Upper lobe of left lung (tissue), 6 donors: ENCODE measurements at regions not wholly inside any gene's neighbourhood (a gene's known extent, or its start where the extent isn't known, plus 50 kb on each side); places are given as distances from the start of the nearest gene placed in this dataset.
A peak's percentile ranks its signal among the peaks of the same experiment; 100 is the strongest.

Source experiments
- ATAC-seq, 2 donors: fragments of 200-7000 bp; cut with Tn5 transposase; one replicate each; pipeline ENCODE4 v1.9.1; 2022; ENCODE audit warnings: mild to moderate bottlenecking in 2 of 2, moderate library complexity in 2 of 2; ENCODE audit not compliant: low FRiP score in 2 of 2
- DNase-seq, 2 donors: peaks; one replicate each; pipeline ENCODE4 v3.0.0-alpha.2; 2019 to 2020
- H3K27ac ChIP-seq, 4 donors: fragments of 200-600 bp; sonication (generic); one replicate each; pipeline ENCODE4 v1.5.1; 2016 to 2019
- H3K27me3 ChIP-seq, 4 donors: fragments of 200-600 bp; sonication (generic); one replicate each; pipeline ENCODE4 v1.5.1; 2017 to 2019
- H3K36me3 ChIP-seq, 4 donors: fragments of 200-600 bp; sonication (generic); one replicate each; pipeline ENCODE4 v1.5.1; 2016 to 2019
- H3K4me1 ChIP-seq, 4 donors: fragments of 200-600 bp; sonication (generic); one replicate each; pipeline ENCODE4 v1.5.1; 2018 to 2019
- H3K4me3 ChIP-seq, 4 donors: fragments of 200-600 bp; sonication (generic); one replicate each; pipeline ENCODE4 v1.5.1; 2017 to 2019; ENCODE audit warnings: mild to moderate bottlenecking in 2 of 4, moderate library complexity in 1 of 4
- H3K9me3 ChIP-seq, 4 donors: fragments of 200-600 bp; sonication (generic); one replicate each; pipeline ENCODE4 v1.5.1; 2018 to 2019
- CTCF ChIP-seq, 6 experiments: fragments of 450-650 bp in 4 of 6; fragments of 200-600 bp in 2 of 6; sonication (generic) in 2 of 6; IDR thresholded peaks; one replicate each; pipeline ENCODE4 v1.5.1; 2016 to 2019; ENCODE audit warnings: antibody characterized with exemption in 6 of 6
- EP300 ChIP-seq, 4 donors: sonication (generic); formaldehyde crosslinking; IDR thresholded peaks; one replicate each; pipeline ENCODE4 v1.5.1; 2017; ENCODE audit warnings: antibody characterized with exemption in 4 of 4, control low read depth in 2 of 4
- POLR2A ChIP-seq, 4 donors: fragments of 450-650 bp; IDR thresholded peaks; one replicate each; pipeline ENCODE4 v1.5.1; 2016 to 2017; ENCODE audit warnings: antibody characterized with exemption in 4 of 4, mild to moderate bottlenecking in 2 of 4
- POLR2AphosphoS5 ChIP-seq, 2 donors: sonication (generic); formaldehyde crosslinking; IDR thresholded peaks; one replicate each; pipeline ENCODE4 v1.5.1; 2017; ENCODE audit warnings: antibody characterized with exemption in 2 of 2
- WGBS, 2 donors: methylation state at CpG; one replicate each; pipeline ENCODE4 v1.1.5; 2017 to 2018; 5-methylcytosine and 5-hydroxymethylcytosine counted together
- donor health status: DM: no; HTN: no; CAD: no; lungs with moderate emphysema.
- donor health status: DM: no; HTN: yes; CAD: no; lungs with severe emphysema.

GRCh38 chr15:69720536-69720935 is 267.9 kb downstream of the RPLP1 start:
- peaks cover 7 to 27% (median 19%) of the 10 kb centered on the region in 4 donors for H3K4me1 ChIP-seq
- peak overlapping the region; percentile 39 to 87 (median 66) for H3K27ac ChIP-seq
- H3K9me3 ChIP-seq, result no peaks in the 10 kb centered on the region
- TF ChIP-seq EP300 (IDR thresholded peaks at IDR 0.05) (no peak), POLR2AphosphoS5 (IDR thresholded peaks at IDR 0.05) (no peak), CTCF (IDR thresholded peaks at IDR 0.05) (no peak), POLR2A (IDR thresholded peaks at IDR 0.05) (no peak)
- no peaks in the 10 kb centered on the region for H3K36me3 ChIP-seq
- no peaks in the 10 kb centered on the region for H3K27me3 ChIP-seq
- DNase-seq, result no peak
- ATAC-seq, result no peak
- H3K4me3 ChIP-seq, result no peak overlapping the region
- WGBS, 2 donors, result 78 to 92% methylated on average over 3 of the region's 3 CpGs

- DNase-seq (no peak), ATAC-seq (no peak)
- Histone ChIP-seq H3K4me3 (no peak overlapping the region), H3K27ac (peak overlapping the region in 2 of 4 donors; percentile 40 to 79), H3K9me3 (no peaks in the 10 kb centered on the region), H3K27me3 (no peaks in the 10 kb centered on the region), H3K36me3 (no peaks in the 10 kb centered on the region), H3K4me1 (peaks cover 7 to 27% (median 25%) of the 10 kb centered on the region in 4 donors)
- no peak for TF ChIP-seq EP300 (IDR thresholded peaks at IDR 0.05)
- no peak for TF ChIP-seq CTCF (IDR thresholded peaks at IDR 0.05)
- no peak for TF ChIP-seq POLR2AphosphoS5 (IDR thresholded peaks at IDR 0.05)
- no peak for TF ChIP-seq POLR2A (IDR thresholded peaks at IDR 0.05)
- WGBS, 2 donors, result 70 to 71% methylated on average over 5 of the region's 5 CpGs
These were observed 270.3 kb downstream of the RPLP1 start for GRCh38 chr15:69722924-69723323.

DNA sequence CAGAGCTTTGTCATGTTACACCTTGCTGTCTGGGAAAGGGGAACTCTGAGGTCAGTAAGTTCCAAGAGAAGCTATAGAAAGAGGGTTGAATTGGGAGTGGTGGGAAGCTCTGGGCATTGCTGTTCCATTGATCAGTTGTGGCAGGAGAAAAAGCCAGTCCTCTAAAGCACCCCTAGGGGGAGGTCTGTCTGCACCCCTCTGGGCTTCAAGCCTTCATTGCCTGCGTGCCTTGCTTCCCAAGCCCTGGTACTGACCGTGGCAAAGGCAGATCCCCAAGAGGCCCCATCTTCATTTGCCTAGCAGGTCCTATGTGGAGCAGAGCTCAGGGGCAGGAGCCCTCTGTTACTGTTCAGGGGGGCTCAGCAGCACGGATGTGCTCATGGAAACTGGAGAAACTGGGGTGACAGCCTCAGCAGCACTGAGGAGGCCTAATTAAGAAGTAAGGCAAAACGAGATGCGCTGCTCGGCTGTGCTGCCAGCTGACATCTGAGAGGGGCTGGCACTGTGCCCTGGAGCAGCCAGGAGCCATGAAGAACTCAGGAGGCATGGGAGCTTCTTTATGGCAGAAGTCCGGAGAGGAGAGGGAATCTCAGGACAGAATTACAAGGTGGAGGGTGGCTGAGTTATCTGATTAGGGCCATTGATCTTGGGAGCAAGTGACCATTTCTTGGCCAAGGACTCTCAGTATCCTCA is 270.9 kb downstream of the RPLP1 start:
- no peak for ATAC-seq
- 66 to 72% methylated on average over 7 of the region's 7 CpGs for WGBS, 2 donors
- Histone ChIP-seq H3K4me1 (peaks cover 7 to 27% (median 22%) of the 10 kb centered on the region in 4 donors), H3K4me3 (no peak overlapping the region), H3K36me3 (no peaks in the 10 kb centered on the region), H3K27ac (peak overlapping the region in 2 of 4 donors; percentile 40 to 79), H3K9me3 (no peaks in the 10 kb centered on the region), H3K27me3 (no peaks in the 10 kb centered on the region)
- DNase-seq, result no peak
- TF ChIP-seq POLR2AphosphoS5 (IDR thresholded peaks at IDR 0.05), result no peak
- no peak for TF ChIP-seq POLR2A (IDR thresholded peaks at IDR 0.05)
- TF ChIP-seq EP300 (IDR thresholded peaks at IDR 0.05), result no peak
- no peak for TF ChIP-seq CTCF (IDR thresholded peaks at IDR 0.05)

- Histone ChIP-seq H3K9me3 (no peaks in the 10 kb centered on the region), H3K27ac (peak overlapping the region in 2 of 4 donors; percentile 77 to 82), H3K4me3 (no peak overlapping the region), H3K27me3 (no peaks in the 10 kb centered on the region), H3K36me3 (no peaks in the 10 kb centered on the region), H3K4me1 (peaks cover 7 to 27% (median 19%) of the 10 kb centered on the region in 4 donors)
- DNase-seq (no peak), ATAC-seq (no peak)
- WGBS, 2 donors, result 91 to 95% methylated on average over 3 of the region's 3 CpGs
- TF ChIP-seq POLR2A (IDR thresholded peaks at IDR 0.05), result no peak
- TF ChIP-seq EP300 (IDR thresholded peaks at IDR 0.05), result no peak
- no peak for TF ChIP-seq CTCF (IDR thresholded peaks at IDR 0.05)
- no peak for TF ChIP-seq POLR2AphosphoS5 (IDR thresholded peaks at IDR 0.05)
These were observed 271.7 kb downstream of the RPLP1 start for GRCh38 chr15:69724333-69724732.

GRCh38 chr15:69725275-69725674 is 272.7 kb downstream of the RPLP1 start:
- Histone ChIP-seq H3K27ac (peak overlapping the region; percentile 46 to 82 (median 68)), H3K36me3 (no peaks in the 10 kb centered on the region), H3K9me3 (no peaks in the 10 kb centered on the region), H3K27me3 (no peaks in the 10 kb centered on the region), H3K4me1 (peaks cover 3 to 24% (median 16%) of the 10 kb centered on the region in 4 donors), H3K4me3 (no peak overlapping the region)
- DNase-seq (no peak), ATAC-seq (no peak)
- 87% methylated on average over 4 of the region's 4 CpGs for WGBS, 2 donors
- TF ChIP-seq CTCF (IDR thresholded peaks at IDR 0.05), result no peak
